H1 (cell line): ENCODE measurements at regions not wholly inside any gene's neighbourhood (a gene's known extent, or its start where the extent isn't known, plus 50 kb on each side); places are given as distances from the start of the nearest gene placed in this dataset.

ENCODE experiments used
- NANOG ChIP-seq: IDR thresholded peaks from 2 replicates; pipeline ENCODE4 v1.6.1; 2011; ENCODE audit warnings: low read length, low read depth, mild to moderate bottlenecking, inconsistent platforms; ENCODE audit not compliant: insufficient read depth, poor library complexity, severe bottlenecking
- POLR2A ChIP-seq, 2 experiments: IDR thresholded peaks; 1 replicate in 1 of 2; 2 replicates in 1 of 2; pipeline ENCODE4 v1.6.1; 2011; ENCODE audit warnings: low read depth in 2 of 2, low read length in 2 of 2, mild to moderate bottlenecking in 2 of 2; ENCODE audit errors: control extremely low read depth in 1 of 2
- RXRA ChIP-seq: IDR thresholded peaks from 2 replicates; pipeline ENCODE4 v1.6.1; 2011; ENCODE audit warnings: low read depth, mild to moderate bottlenecking, low read length, moderate library complexity; ENCODE audit not compliant: insufficient read depth

GRCh38 chr3:164417955-164418354 lies 660.3 kb downstream of the SI start (continued):
- TF ChIP-seq NANOG (no peak), POLR2A (IDR thresholded peaks at IDR 0.05; ENCODE audit: control extremely low read depth in 1 of 2, low read depth in 2 of 2, low read length in 2 of 2) (no peak), RXRA (no peak)
